22Rv1 (cell line): ENCODE measurements at regions not wholly inside any gene's neighbourhood (a gene's known extent, or its start where the extent isn't known, plus 50 kb on each side); places are given as distances from the start of the nearest gene placed in this dataset.

ENCODE experiments used
- H3K27ac ChIP-seq: fragments of 450-650 bp; 2 replicates; pipeline ENCODE4 v1.5.1; 2017
- CTCF ChIP-seq: fragments of 450-650 bp; IDR thresholded peaks from 2 replicates; pipeline ENCODE4 v1.5.1; 2017; ENCODE audit warnings: mild to moderate bottlenecking
- ZFX ChIP-seq: fragments of 450-650 bp; IDR thresholded peaks from 2 replicates; pipeline ENCODE4 v1.6.1; 2017; ENCODE audit warnings: antibody characterized with exemption, borderline replicate concordance

- no peak for TF ChIP-seq CTCF
- no peak for TF ChIP-seq ZFX
- no peak overlapping the region for H3K27ac ChIP-seq
These were observed 91.1 kb upstream of the DISP3 start for GRCh38 chr1:11387829-11388228.

GRCh38 chr1:11388617-11389016 lies 90.3 kb upstream of the DISP3 start:
- H3K27ac ChIP-seq = no peak overlapping the region
- TF ChIP-seq CTCF (no peak), ZFX (no peak)

- no peak overlapping the region for H3K27ac ChIP-seq
- TF ChIP-seq ZFX (no peak), CTCF (no peak)
These were observed 87.6 kb upstream of the DISP3 start for GRCh38 chr1:11391327-11391726.

GRCh38 chr1:11391886-11392285 lies 87.1 kb upstream of the DISP3 start:
- no peak overlapping the region for H3K27ac ChIP-seq
- no peak for TF ChIP-seq CTCF
- no peak for TF ChIP-seq ZFX

- TF ChIP-seq CTCF (no peak), ZFX (no peak)
- no peak overlapping the region for H3K27ac ChIP-seq
These were observed 84.2 kb upstream of the DISP3 start for GRCh38 chr1:11394592-11395245.

GRCh38 chr1:11395616-11396015 lies 83.3 kb upstream of the DISP3 start:
- no peak overlapping the region for H3K27ac ChIP-seq
- no peak for TF ChIP-seq ZFX
- no peak for TF ChIP-seq CTCF

GRCh38 chr1:11397151-11397901 lies 81.6 kb upstream of the DISP3 start:
- TF ChIP-seq ZFX (no peak), CTCF (no peak)
- H3K27ac ChIP-seq = no peak overlapping the region
